AG09309 (cell line): ENCODE measurements at regions not wholly inside any gene's neighbourhood (a gene's known extent, or its start where the extent isn't known, plus 50 kb on each side); places are given as distances from the start of the nearest gene placed in this dataset.

Experiments used
- DNase-seq: peaks from one replicate; pipeline ENCODE4 v3.0.0-alpha.2; 2010; ENCODE audit warnings: low read depth
- H3K4me3 ChIP-seq: 2 replicates; pipeline ENCODE4 v1.5.1; 2011; ENCODE audit warnings: mild to moderate bottlenecking, low read depth, low read length, moderate library complexity; ENCODE audit not compliant: control insufficient read depth
- TF ChIP-seq, protein P1 (sequence below): IDR thresholded peaks from 2 replicates; pipeline ENCODE4 v1.5.1; 2011; ENCODE audit warnings: mild to moderate bottlenecking, low read depth, low read length, inconsistent platforms; ENCODE audit not compliant: insufficient read depth, control insufficient read depth; ENCODE audit errors: missing control alignments

- no peak overlapping the region for H3K4me3 ChIP-seq
- TF ChIP-seq, protein P1, sequence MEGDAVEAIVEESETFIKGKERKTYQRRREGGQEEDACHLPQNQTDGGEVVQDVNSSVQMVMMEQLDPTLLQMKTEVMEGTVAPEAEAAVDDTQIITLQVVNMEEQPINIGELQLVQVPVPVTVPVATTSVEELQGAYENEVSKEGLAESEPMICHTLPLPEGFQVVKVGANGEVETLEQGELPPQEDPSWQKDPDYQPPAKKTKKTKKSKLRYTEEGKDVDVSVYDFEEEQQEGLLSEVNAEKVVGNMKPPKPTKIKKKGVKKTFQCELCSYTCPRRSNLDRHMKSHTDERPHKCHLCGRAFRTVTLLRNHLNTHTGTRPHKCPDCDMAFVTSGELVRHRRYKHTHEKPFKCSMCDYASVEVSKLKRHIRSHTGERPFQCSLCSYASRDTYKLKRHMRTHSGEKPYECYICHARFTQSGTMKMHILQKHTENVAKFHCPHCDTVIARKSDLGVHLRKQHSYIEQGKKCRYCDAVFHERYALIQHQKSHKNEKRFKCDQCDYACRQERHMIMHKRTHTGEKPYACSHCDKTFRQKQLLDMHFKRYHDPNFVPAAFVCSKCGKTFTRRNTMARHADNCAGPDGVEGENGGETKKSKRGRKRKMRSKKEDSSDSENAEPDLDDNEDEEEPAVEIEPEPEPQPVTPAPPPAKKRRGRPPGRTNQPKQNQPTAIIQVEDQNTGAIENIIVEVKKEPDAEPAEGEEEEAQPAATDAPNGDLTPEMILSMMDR, result no peak
- DNase-seq, result no peak
Observed at GRCh38 chr12:111105294-111105693, 184.9 kb upstream of the MYL2 start.

- TF ChIP-seq, protein P1, result no peak
- H3K4me3 ChIP-seq, result no peak overlapping the region
- no peak for DNase-seq
Observed at GRCh38 chr12:111103583-111103982, 183.2 kb upstream of the MYL2 start.

DNA sequence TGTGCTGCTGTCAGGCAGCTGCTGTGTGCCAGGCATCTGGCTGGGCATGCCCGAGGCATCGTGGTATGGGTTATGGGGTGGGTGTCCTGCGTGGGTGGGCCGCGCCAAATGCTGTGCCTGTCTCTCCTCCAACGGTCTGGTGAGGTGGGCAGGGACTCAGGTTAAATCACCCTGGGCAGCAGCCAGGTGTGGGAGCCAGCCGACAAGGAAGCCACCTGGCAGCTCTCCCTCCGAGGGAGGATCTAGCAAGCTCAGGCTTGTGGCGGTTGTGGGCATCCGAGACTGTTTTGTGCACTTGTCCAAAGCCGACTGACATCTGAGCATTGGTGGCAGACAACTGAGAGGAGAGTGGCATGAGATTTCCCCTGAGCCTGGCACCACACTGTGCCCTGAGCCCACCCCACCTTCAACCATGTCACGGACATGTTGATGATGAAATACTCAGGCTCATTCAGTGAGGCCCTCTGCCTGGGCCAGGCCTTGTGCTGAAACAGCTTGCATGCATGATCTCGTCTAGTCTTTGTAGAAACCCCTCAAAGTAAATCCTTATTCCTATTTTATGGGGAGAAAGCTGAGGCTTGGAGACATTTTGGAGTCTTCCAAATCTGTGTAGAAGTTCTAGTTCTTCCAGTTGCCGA, 181.8 kb upstream of the MYL2 start:
- TF ChIP-seq, protein P1, result no peak
- DNase-seq, result no peak
- H3K4me3 ChIP-seq, result no peak overlapping the region

GRCh38 chr12:111101003-111101402, 180.6 kb upstream of the MYL2 start:
- H3K4me3 ChIP-seq, result no peak overlapping the region
- DNase-seq, result no peak
- TF ChIP-seq, protein P1, result no peak

- TF ChIP-seq, protein P1, result no peak
- no peak for DNase-seq
- no peak overlapping the region for H3K4me3 ChIP-seq
Observed at GRCh38 chr12:111100554-111100953, 180.2 kb upstream of the MYL2 start.

- TF ChIP-seq, protein P1, result no peak
- DNase-seq, result no peak
- no peak overlapping the region for H3K4me3 ChIP-seq
Observed at GRCh38 chr12:111100003-111100402, 179.6 kb upstream of the MYL2 start.
